Retina (tissue), 1 donor: ENCODE measurements at regions not wholly inside any gene's neighbourhood (a gene's known extent, or its start where the extent isn't known, plus 50 kb on each side); places are given as distances from the start of the nearest gene placed in this dataset.
"Not testable (repeated sequence)": the region's sequence is repeated elsewhere in the genome, so short reads cannot be mapped to it uniquely, and the experiment has no call there.

Experiments used
- DNase-seq: peaks from one replicate; pipeline ENCODE4 v3.0.0-alpha.2; 2016

DNA sequence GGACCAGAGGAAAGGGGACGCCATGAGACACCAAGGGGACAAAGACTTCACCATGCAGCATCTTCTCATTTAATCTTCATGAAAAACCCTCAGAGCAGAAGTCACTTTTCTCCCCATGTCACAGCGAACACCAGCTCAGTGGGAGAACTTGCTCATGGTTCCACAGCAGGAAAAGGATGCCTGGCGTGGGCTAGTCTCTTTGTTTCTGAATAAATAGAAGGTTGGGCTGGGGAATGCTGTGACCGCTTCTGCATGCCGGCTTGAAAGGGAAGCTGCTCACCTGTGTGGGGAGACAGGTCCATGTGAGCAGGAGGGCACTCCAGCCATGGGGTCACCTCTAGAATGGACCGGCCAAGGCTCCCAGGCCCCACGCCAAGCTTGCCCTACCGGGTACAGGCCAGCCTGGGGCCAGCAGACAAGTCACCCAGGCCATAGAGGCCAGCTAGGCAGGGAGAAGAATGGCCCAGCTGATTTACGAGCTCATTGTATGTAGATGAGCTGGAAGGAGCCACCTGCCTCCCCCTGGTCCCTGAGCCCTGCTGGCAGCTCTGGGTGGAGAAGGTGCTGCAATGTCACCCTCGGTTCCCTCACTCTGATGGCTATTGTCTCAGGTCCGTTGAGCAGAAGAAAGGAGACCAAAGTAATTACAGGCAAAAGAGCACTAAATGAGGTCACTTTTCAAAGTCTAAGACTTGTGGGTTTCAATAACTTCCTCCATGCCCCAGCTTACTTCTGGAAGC, 82.0 kb upstream of the PDZD8 start:
- no peak for DNase-seq

DNA sequence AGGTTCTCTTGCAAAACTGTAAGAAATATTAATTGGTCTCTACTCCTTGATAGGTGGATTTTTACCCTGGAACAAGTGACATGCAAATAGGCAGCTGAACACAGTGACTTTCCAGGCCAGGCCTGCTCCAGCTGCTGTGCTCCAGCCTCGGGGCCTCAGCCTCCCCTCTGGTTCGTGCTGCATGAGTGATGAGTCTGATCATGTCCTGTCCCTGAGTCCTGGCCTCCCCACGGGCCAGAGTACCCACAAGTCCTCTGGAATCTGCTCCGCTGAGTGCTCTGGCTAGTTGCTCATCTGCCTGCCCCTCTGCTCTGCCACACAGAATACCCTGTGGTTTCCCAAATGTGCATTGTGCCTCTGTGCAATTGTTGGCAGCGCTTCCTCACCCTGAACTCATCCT, 80.1 kb upstream of the PDZD8 start:
- no peak for DNase-seq

DNA sequence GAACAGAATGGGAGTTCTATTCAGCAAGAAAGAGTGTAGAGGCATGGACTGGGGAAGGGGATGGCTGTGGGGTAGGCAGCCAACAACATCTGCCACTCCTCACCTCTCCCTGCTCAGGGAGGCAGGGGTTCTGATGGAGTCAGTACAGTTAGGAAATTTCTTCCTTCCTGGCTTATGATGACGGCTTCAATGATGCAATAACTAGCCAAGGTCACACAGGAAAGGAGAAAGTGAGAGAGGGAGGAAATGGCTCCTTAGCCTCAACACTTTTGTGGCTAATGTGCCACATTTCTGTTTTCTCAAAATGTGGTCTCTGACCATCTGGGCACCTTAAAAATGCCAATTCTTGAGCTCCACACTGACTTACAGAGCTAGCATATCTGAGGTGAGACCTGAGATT, 79.3 kb upstream of the PDZD8 start:
- no peak for DNase-seq

DNA sequence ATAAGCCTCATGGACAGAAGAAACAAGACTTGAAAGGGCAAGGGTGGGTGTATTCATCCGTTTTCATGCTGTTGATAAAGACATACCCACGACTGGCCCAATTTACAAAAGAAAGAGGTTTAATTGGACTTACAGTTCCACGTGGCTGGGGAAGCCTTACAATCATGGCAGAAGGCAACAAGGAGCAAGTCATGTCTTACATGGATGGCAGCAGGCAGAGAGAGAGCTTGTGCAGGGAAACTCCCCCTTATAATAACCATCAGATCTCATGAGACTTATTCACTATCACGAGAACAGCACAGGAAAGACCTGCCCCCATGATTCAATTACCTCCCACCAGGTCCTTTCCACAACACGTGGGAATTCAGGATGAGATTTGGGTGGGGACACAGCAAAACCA, 78.2 kb upstream of the PDZD8 start:
- DNase-seq: not testable (repeated sequence)

DNA sequence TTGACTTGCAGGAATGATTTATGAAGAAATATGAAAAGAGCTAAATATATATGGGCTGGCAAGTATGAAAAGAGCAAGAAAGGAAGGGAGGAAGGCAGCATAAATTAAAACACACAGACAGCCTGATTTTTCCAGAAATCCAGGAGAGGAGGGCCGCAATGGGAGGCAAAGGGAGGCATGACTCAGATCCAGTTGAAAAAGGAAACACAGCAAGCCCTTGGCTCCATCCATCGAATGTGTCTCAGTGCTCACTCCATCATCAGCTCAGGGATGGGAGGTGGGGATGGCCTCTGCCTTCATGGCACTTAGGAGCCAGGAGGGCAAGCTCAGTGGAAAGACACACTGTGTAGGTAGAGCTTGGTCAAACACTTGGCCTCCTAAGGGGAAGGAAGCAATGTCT, 75.7 kb upstream of the PDZD8 start:
- DNase-seq: no peak

DNA sequence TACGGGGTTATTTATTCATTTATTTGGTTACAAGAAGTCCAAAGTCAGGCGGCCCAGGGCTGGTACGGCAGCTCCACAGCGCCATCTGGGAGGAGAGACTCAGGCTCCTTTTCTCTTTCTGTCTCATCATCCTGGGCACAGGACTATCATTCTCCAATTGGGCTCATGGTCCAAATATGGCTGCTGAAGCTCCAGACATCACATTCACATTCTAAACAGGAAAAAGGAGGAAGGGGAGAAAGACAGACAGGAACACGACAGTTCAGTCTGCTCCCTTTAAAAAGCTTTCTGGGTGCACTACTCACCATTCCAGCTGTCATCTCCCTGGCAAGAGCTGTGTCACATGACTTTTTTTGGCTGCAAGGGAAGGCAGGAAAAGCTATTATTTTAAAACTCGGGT, 74.4 kb upstream of the PDZD8 start:
- DNase-seq: no peak

DNA sequence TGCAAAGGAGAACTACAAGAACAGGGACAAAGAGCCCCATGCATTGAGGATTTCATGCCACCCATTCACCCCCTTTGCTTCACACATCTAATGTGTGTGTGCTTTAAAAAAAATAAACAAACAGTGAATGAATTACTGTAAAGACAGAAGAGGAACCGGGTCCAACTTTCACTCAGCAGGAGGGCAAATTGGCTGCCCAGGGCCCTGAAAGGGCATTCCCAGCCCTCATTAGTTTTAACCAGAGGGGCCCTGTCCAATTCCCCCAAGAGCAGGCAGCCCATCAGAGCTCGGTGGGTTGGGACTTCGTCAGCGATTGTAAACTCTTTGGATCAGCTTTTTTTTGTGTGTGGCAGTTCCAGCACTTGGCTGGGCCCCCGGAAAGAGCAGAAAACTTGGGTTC, 73.6 kb upstream of the PDZD8 start:
- peak; percentile 65 for DNase-seq

DNA sequence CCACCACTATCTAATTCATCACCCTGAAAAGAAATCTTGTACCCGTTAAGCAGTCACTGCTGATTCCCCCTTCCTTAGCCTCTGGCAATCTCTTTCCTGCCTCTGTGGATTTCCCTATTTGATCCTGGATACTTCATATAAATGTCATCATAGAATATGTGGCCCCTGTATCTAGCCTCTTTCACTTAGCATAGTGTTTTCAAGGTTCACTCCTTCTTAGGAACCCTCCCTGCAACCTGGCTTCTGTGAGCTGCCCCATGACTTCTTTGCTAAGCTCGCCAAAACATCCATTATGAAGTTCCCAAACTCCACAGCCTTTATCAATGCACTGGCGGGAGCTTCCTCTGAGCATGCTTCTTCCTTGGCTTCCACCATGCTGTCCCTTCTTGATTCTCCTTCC, 70.8 kb upstream of the PDZD8 start:
- DNase-seq: no peak

DNA sequence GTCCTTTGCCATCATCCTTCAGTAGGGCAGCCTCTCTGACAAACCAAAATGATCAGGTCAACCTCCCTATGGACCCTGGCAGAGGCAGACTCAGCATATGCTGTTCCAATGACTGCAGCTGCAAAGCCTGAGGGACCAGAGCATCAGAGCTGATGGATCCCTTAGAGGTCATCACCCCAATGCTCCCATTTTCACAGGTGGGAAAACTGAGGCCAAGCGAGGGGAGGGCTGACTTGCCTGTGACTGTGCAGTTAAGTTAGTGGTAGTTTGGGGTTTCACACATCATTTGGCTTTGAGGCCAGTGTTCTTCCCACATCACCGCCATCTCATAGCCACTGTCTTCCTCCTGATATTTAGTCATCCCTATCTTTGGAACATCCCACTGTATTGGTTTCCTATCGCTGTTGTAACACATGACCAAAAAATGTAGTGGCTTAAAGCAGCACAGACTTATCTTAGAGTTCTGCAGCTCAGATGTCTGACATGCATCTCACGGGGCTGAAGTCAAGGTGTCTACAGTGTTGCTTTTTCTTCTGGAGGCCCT, 69.3 kb upstream of the PDZD8 start:
- no peak for DNase-seq

DNA sequence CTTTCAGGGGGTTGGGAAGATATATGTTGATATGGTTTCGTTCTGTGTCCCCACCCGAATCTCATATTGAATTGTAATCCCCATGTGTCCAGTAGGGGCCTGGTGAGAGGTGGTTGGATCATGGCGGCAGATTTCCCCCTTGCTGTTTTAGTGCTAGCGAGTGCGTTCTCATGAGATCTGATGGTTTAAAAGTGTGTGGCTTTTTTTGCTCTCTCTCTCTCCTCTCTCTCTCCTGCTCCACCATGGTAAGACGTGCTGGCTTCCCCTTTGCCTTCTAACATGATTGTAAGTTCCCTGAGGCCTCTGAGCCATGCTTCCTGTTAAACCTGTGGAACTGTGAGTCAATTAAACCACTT, 68.4 kb upstream of the PDZD8 start:
- no peak for DNase-seq

DNA sequence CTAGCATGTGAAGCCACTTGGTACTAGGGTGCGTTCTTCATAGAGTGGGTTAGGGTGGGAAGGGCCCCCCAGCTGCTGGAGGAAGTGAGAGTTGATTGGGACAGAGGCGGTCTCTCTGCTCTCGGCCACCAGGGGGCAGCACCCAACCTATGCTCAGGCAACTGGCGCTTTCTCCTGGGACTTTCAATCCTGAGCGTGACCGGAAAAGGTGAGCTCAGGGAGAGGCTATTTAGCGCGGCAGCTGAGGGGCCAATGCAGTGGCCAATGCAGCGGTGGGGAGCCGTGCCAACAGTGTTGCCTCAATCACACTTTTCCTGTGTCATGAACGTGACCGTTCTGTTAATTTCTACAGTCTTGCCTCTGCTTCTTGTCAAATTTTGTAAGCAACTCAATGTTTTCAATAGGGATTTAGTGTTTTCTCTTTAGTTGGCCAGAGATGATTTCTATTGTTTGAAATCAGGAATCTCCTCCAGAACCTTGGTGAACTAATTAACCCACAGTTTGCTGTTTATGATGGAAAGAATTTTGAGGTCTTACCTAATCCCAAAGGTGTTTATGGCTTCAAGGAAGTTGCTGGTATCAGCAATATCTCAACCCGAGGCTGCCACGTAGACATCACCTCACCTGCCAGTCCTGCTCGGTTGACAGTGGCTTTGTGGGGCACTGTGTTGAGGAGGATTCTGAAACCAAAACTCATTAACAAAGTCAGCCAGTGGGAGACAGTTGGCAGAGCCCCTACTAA, 67.9 kb upstream of the PDZD8 start:
- DNase-seq: peak; percentile 86

DNA sequence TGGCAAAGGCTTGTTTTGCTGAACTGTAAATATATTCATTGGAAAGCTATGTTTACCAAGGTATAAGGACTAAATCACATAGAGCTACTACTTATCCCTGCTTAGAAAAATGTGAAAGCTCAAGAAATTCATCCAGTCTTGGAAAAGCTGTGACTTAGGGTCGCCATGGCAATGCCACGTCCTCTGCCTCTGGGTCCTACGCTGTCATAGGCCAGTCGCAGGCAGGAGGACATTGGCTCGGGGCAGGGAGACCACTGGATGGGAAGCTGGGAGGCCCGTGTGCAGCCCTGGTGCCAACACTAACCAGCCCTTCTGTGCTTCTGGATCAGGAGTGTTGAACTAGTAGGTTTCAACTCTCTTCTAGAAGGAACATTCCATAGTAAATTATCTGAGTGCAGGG, 67.3 kb upstream of the PDZD8 start:
- DNase-seq: no peak

DNA sequence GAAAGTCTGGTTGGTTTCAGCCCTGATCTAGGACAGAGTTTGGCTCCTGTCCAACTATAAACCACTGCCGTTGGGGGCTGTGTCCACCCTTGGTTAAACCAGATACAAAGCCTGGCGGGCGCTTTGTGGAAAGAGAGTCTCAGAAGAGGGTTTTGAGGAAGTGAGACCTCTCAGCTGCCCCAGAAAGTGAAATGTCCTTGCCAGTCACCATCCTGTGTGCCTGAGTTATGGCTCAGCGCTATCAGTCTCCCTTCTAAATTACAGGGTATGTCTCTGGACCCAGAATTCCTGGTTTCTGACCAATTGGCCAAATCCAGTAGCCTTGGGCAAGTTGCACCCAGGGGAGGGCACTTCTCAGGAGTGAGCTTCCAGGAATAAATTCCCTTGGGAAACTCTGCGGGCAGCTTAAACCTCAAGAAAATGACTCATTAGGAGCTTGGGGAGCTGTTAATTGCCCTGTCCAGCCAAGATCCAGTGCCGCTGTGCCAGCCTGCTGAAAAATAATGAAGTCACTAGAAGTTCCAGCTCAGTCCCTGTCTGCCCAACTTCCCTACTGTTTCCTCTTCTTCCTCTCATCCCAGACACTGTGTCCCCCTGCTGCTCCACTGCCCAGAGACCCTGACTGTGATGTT, 66.7 kb upstream of the PDZD8 start:
- no peak for DNase-seq

DNA sequence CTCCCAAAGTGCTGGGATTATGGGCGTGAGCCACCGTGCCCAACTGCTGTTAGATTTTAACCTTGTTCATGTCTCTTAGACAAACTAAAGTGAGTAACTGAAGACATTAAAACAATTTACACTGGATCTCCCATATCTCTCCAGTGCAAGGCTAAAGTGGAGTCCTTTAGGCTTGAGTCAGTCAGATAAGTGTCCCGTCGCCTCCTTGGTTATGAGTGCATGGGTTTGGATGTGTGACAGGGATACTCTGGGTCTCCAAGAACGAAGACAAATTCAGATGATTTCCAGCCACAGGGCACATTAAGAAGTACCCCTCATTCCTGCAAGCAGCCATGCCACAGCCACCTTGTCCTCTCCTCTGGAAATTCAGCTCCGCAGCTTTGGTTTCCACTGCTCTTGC, 66.1 kb upstream of the PDZD8 start:
- no peak for DNase-seq

DNA sequence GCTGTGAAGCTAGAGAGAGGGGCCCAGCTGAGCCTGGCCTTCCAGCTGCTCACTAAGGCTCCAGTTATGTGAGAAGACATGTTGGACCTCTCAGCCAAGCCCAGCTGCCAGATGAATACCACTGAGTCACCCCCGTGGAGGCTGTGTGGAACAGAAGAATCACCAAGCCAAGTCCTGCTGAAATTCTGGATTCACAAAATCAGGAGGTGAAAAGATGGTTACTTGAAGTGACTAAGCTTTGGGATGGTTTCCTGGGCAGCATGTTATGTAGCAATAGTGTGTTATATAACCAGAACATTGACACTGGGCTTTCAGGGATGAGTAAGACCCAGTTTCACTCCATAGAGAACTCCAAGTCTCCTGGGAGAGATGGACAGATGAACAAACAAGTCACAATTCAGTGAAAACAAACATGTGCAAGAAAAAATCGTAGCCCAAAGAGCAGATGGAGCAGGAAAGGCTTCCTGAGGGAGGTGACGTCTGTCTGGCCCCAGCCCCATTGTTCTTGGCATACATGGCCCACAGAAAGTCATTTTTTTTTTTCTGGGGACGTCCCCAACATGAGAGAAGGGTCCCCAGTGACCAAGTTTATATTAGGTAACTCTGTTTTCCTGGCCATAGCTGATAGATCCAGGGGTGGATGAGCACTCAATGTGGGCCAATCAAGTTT, 64.1 kb upstream of the PDZD8 start:
- no peak for DNase-seq

DNA sequence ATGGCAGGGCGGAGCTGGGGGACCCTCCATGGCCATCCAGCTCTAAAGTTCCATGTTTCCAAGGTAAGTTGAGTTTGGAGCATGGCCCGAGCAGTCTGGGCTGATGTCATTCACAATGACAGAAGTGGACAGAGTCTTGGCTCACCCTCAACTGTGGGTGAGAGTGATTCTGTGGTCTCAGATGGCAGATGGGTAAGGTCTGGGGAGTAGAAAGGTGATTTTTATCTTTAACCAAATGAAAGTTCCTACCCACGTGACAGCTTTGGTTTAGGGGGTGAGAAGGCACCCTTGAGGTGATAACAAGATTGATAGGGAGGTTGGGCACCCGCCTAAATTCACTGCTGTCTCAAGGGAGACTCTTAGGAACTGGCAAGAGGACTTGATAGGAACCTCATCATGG, 57.6 kb upstream of the PDZD8 start:
- DNase-seq: no peak

DNA sequence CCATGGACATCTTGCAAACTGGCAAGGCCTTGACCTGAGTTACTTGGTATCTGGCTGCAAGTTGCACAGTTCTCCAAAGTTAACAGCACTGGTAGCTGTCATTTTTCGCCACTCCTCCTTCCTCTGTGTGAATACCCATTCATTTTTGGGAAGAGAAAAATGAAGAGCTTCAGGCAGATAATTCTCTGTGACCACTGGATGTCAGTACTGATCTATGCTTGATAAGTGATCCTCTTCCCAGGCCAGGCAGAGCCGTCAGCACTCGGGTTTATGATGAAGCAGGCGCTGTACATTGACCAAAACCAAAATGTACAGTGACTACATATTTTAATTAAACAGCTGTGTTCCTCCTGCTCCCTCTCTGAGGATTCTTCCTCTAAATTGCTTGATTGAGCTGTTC, 55.9 kb upstream of the PDZD8 start:
- DNase-seq: no peak

DNA sequence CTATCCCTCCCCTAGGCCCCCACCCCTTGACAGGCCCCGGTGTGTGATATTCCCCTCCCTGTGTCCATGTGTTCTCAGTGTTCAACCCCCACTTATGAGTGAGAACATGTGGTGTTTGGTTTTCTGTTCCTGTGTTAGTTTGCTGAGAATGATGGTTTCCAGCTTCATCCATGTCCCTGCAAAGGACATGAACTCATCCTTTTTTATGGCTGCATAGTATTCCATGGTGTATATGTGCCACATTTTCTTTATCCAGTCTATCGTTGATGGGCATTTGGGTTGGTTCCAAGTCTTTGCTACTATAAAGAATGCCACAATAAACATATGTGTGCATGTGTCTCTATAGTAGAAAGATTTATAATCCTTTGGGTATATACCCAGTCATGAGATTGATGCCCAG, 55.3 kb upstream of the PDZD8 start:
- DNase-seq: not testable (repeated sequence)

DNA sequence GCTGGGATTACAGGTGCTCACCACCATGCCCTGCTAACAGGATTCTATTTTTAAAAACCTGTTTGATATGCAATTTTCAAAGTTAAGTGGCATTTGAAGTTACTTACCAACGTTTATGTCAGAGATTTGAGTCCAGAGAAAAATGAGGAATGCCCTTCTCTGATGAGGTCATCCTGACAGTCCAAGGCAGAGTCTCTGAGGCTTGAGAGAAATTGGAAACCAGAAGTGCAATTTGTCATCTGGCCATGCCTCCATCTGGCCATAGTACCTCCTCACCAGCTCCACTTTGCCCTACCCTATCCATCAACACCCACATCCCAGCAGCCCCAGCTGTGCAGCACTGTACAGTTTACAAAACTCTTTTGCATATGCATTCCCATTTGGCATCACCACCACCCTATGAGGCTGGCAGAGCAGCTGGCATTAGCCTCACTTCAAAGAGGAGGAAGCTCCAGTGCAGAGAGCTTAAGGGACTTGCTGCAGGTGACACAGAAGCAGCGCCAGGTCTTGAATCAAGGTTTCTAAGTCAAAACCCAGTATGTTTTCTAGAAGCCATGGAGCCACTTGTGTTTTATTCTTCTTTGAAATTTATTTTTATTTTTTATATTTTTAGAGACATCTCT, 54.5 kb upstream of the PDZD8 start:
- DNase-seq: no peak

DNA sequence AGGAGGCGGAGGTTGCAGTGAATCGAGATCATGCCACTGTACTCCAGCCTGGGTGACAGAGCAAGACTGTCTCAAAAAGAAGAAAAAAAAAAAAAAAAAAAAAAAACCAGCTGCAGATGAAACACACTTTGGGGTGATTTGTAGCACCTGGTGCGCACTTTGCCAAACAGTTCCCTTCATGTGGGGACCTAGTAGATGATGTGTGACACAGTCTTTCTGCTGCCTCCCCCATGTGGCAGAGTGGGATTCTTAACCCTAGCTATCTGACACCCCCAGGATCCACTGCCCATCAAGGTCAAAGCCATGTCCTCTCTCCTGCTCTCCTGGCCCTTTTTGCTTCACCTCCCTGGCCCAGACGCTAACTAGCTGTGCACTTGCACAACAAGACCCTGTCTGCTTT, 52.1 kb upstream of the PDZD8 start:
- DNase-seq: no peak

DNA sequence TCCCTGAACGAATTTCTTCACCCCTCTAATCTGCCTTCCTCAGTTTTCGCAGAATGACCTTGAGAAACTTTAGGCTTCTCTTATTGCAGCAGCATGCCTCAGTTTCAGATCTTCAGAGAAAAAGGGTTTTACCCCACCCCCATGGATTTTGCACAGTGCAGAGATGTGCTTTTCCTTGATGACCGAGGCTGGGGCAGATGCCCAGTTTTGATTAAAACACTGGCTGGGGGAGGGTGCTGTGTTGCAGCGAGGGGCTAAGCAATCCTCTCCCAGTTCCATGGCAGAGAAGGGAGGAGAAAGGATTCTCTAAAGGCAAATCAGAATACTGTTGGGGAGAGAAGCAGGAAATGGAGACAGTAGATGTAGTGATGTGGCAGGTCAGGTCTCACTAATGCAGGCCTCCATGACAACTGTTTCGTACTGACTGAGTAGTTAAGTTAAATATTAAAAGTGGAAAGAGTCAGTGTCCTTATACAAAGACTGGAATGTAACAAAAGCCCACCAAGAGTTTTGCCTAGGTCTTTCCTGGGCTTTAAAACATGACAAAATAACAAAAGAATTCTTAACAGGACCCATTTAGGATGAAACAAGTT, 50.8 kb upstream of the PDZD8 start:
- no peak for DNase-seq

DNA sequence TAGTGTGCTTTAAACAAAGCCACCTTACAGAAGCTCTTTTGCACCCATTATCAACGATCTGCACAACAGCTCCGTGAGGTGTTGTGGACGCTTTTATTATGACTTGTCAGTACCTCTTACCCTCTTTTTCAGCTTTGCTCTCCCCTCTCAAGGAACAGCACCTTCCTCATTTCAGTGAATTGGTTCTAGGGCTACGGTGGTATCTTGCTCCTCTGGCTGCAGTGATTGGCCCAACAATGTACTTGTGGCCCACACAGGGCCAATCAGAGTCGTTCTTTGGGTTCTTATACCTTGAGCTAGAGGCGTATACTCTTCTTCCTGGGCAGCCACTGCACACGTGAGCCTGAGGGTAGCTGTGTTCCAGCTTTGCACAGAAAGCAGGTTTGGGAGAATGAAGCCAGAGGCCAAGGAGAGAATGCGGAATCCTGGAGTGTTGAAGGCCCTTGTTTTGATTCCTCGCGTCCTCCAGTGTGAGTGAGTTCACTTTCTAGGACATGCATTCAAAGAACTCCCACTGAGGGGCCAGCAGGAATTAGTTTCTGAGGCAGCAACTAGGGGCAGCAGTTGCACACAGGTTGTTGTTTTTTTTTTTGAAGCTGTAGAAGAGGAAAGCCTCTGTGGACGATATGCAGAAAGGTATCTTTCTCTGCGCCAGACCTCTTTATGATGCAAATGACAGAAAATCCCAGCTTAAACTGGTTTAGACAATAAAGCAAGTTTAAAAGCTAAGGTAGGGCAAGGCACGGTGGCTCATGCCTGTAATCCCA, 49.8 kb upstream of the PDZD8 start:
- peak; percentile 24 for DNase-seq
